G401.6 (cell line): ENCODE measurements at regions not wholly inside any gene's neighbourhood (a gene's known extent, or its start where the extent isn't known, plus 50 kb on each side); places are given as distances from the start of the nearest gene placed in this dataset.

Experiments
- FAIRE-seq: peaks from 2 replicates; lab custom pipeline; 2012; peaks lifted over from hg19 to GRCh38; lab: Jason Lieb, UNC

GRCh38 chr9:90002397-90003271, 397.8 kb downstream of the GADD45G start:
- no peak for FAIRE-seq

DNA sequence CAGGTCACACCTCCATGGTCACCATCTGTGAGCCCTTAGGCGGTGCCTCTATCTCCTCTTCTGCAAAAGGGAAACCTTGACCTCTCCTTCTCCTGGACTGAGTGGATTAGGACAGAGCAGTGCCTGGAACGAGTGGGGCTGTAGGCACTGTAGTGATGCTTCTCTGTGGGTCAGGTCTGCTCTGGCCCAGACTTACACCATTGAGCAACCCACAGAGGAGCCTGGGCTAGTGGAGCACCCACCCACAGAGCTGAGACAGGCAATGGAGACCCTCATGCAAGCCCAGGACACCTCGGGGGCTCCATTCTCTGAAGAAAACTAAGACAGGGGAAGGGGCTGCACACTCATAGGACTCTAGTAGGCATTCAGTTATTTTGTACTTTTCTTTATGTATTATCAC, 400.6 kb downstream of the GADD45G start:
- no peak for FAIRE-seq

- no peak for FAIRE-seq
Observed at GRCh38 chr9:90007516-90008440, 403.0 kb downstream of the GADD45G start.

DNA sequence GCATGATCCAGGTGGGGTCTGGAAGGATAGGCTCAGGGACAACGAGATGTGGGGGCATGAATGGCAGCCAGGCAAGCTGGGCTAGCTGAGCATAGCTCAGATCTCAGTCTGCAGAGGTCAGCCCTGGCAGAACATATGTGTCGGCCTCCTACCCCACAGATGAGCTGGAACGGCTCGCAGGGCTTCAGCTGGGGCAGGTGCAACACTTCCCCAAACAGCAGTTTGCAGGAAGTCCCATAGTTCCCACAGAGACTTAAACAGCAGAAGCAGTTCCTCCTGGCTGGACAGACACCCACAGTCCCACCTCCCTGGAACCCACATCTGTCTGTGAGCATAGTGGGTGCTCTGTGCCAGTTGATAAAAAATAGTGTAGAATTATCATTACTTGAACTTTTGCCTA, 404.6 kb downstream of the GADD45G start:
- no peak for FAIRE-seq

- FAIRE-seq, result no peak
Observed at GRCh38 chr9:90010793-90011192, 406.0 kb downstream of the GADD45G start.

GRCh38 chr9:90012949-90013348, 408.1 kb downstream of the GADD45G start:
- no peak for FAIRE-seq

DNA sequence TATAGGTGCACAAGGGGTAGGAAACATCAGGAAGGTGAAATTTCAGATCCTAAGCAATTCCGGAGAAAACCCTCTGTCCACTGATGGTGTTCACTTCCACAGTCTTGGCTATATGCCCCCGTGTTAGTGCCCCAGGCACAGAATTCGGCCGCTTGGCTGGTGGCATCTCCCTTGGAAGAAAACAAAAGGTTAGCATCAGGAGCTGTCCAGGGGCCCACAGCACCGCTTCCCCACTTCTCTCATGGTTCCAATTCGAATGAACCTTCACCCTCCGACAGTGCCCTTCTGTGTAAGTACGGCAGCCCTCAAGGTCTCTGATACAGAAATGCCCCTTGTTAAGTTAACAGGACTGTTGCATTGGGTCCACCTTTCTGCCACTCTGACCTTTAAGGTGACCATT, 409.0 kb downstream of the GADD45G start:
- no peak for FAIRE-seq

DNA sequence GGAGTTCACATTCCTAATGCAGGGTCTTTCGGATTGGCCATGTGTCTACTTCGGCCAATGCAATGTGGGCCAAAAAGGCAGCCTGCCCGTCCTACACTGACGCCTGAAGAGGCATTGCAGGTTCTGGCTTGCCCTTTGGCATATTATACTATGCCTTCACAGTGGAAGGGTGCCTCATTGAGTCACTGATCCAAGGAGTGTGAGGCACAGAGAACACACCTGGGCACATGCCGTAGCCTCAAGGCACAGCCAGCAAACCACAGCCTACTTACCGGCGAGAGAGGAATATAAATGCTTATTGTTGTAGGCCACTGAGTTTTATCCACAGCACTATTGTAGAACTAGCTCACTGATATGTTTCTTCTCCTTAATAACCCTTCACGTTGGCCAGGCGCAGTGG, 409.6 kb downstream of the GADD45G start:
- no peak for FAIRE-seq

DNA sequence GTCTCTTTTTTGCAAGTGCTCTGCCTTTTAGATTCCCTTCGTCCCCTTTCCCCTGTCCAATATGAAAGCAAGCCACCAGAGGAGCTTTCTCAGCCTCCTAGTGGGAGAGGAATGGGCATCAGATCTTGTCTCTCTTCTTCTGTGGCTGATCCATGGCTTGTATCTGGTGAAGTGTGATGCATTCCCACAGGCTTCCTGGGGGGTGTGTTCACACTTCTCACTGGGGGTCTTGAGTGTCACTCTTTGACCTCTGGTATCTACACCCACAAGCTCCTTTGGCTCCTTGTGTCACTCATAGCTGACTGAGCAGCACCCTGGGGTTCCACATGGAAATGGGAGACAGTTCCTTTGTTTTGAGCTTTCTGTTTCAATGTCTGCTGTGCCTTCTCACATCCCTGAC, 411.5 kb downstream of the GADD45G start:
- FAIRE-seq, result no peak

- no peak for FAIRE-seq
Observed at GRCh38 chr9:90017679-90018078, 412.9 kb downstream of the GADD45G start.

GRCh38 chr9:90018688-90019087, 413.9 kb downstream of the GADD45G start:
- FAIRE-seq, result no peak

- FAIRE-seq, result no peak
Observed at GRCh38 chr9:90019626-90020025, 414.8 kb downstream of the GADD45G start.

GRCh38 chr9:90020276-90020871, 415.6 kb downstream of the GADD45G start:
- no peak for FAIRE-seq

- FAIRE-seq, result no peak
Observed at GRCh38 chr9:90021216-90021906, 416.5 kb downstream of the GADD45G start.

GRCh38 chr9:90022474-90022873, 417.7 kb downstream of the GADD45G start:
- FAIRE-seq, result no peak

GRCh38 chr9:90023861-90024260, 419.0 kb downstream of the GADD45G start:
- no peak for FAIRE-seq

GRCh38 chr9:90024409-90024808, 419.6 kb downstream of the GADD45G start:
- FAIRE-seq, result no peak

GRCh38 chr9:90024823-90025222, 420.0 kb downstream of the GADD45G start:
- FAIRE-seq, result no peak

DNA sequence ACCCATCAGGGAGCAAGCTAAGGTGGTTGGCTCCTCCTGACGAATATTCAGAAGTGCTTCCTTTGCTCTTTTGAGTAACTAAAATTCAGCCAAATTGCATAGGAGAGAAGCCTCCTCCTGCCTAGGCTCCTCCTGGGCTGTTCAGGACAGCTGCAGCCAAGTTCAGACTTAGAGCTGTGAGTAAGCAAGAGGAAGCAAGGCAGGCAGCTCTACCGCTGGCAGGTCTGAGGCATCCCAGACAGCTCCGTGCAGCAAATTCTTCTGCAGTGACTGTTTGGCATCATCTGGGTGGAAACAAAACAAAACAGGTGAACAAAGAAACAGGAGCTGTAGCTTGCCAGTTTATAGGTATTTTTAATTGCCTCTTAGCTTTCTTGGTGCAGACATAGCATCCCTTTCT, 421.0 kb downstream of the GADD45G start:
- FAIRE-seq, result no peak

DNA sequence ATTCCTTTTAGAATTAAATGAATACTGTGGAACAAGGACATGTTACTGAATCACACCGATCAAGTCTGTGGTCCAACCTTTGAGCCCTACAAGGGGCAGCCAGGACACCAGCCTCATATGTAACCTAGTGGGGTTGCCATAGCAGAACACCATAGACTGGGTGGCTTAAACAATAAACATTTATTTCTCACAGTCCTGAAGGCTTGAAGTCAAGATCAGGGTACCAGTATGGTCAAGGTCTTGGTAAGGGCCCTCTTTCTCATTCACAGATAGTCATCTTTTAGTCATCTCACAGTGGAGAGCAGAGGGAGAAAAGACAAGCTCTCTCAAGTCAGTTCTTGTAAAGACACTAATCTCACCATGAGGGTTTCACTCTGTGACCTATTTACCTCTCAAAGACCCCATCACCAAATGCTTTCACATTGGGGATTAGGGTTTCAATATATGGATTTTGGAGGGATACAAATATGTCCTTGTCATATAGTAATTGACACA, 422.5 kb downstream of the GADD45G start:
- no peak for FAIRE-seq

- FAIRE-seq, result no peak
Observed at GRCh38 chr9:90029386-90029785, 424.6 kb downstream of the GADD45G start.

GRCh38 chr9:90029996-90030395, 425.2 kb downstream of the GADD45G start:
- FAIRE-seq, result no peak
